CMK (cell line): ENCODE measurements at regions not wholly inside any gene's neighbourhood (a gene's known extent, or its start where the extent isn't known, plus 50 kb on each side); places are given as distances from the start of the nearest gene placed in this dataset.
A peak's percentile ranks its signal among the peaks of the same experiment; 100 is the strongest.

Experiments
- DNase-seq: peaks from one replicate; pipeline ENCODE4 v3.0.0-alpha.2; 2010; ENCODE audit warnings: low read depth

- peak; percentile 20 for DNase-seq
These were observed 318.6 kb upstream of the CD180 start for GRCh38 chr5:67515020-67515689.

DNA sequence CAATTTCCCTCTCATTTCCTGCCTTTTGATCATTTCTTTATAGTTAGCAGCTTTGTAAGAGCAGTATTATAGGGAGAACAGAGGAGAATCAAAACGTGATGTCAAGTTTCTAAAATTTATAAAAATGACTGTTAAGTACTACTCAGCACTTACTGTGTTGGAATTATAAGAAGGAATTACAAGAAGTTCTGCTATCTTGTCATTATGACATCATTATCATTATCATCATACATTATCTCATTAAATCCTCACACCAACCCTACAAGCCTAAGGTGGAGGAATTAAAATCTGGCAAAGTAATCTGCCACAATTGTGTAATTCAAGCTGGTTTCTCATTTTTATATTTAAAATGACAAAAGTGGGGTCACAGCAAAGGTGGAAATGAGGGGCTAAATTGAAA, 316.2 kb upstream of the CD180 start:
- no peak for DNase-seq

- DNase-seq, result no peak
These were observed 315.3 kb upstream of the CD180 start for GRCh38 chr5:67511911-67512310.

GRCh38 chr5:67510204-67510603, 313.6 kb upstream of the CD180 start:
- DNase-seq, result no peak

DNA sequence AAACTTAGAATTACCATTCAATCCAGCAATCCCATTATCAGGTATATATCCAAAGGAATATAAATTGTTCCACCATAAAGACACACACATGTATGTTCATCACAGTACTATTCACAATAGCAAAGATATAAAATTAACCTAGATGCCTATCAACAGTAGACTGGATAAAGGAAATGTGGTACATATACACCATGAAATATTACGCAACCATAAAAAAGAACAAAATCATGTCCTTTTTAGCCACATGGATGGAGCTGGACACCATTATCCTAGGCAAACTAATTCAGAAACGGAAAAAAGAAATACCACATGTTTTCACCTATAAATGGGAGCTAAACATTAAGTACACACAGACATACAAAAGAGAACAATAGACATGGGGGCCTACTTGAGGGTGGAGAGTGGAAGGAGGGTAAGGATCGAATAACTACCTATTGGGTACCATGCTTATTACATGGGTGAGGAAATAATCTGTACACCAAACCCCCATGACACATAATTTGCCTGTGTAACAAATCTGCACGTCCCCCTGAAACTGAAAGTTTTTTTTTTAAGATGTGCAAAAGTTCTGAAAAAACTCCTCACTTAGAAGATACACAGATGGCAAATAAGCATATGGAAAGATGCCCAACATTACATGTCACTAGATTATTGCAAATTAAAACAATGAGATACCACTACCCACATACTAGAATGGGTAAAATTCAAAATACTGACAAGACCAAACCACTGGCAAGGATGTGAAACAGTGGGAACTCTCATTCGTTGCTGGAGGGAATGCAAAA, 313.0 kb upstream of the CD180 start:
- no peak for DNase-seq

DNA sequence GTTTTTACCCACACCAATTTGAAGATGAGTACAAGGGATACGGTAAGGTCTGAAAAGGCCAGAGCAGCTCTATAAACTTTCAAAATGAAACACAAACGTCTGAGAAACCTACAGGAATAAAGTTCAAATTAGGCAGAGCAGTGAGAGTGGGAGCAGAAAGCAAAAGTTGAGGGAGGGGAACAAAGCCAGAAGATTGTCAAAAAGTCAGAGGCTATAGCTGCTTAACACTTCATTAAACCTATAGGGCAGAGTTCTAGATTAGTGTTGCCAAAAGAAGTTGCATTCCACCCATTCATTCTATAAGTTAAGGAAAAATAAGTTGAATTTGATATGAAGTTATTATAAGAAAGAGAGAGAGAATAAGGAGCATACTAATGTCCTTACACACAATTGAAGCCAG, 309.6 kb upstream of the CD180 start:
- DNase-seq, result no peak

- DNase-seq, result no peak
These were observed 306.4 kb upstream of the CD180 start for GRCh38 chr5:67502951-67503350.

- no peak for DNase-seq
These were observed 299.5 kb upstream of the CD180 start for GRCh38 chr5:67496051-67496450.

- DNase-seq, result no peak
These were observed 298.5 kb upstream of the CD180 start for GRCh38 chr5:67495072-67495471.

GRCh38 chr5:67494186-67494855, 297.7 kb upstream of the CD180 start:
- DNase-seq, result no peak

- no peak for DNase-seq
These were observed 297.1 kb upstream of the CD180 start for GRCh38 chr5:67493676-67494075.

DNA sequence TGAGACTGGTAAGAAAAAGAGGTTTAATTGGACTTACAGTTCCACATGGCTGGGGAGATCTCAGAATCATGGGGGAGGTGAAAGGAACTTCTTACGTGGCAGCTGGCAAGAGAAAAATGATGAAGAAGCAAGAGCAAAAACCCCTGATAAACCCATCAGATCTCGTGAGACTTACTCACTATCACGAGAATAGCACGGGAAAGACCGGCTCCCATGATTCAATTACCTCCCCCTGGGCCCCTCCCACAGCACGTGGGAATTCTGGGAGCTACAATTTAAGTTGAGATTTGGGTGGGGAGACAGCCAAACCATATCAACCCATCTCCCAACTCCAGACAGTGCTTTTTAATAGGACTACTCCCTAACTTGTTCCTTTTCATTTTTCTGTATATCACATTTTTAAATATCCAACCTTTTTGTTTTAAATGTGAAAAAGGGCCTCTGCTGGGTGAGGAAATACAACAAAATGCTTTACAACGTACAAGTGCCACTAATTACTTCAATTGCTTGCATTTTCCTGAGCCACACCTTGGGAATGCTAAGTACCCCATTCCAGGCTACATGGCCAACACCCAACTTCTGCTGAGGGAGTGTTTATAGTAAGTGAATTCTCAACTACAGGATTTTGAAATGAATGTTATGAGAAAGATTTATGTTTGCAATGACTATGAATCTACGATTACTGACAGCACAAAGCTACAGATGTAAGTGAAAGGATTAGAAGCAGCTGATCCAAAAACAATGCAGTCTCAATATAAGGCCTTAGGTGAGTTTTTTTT, 294.1 kb upstream of the CD180 start:
- no peak for DNase-seq

GRCh38 chr5:67488885-67489284, 292.3 kb upstream of the CD180 start:
- no peak for DNase-seq

GRCh38 chr5:67487862-67488261, 291.3 kb upstream of the CD180 start:
- no peak for DNase-seq

DNA sequence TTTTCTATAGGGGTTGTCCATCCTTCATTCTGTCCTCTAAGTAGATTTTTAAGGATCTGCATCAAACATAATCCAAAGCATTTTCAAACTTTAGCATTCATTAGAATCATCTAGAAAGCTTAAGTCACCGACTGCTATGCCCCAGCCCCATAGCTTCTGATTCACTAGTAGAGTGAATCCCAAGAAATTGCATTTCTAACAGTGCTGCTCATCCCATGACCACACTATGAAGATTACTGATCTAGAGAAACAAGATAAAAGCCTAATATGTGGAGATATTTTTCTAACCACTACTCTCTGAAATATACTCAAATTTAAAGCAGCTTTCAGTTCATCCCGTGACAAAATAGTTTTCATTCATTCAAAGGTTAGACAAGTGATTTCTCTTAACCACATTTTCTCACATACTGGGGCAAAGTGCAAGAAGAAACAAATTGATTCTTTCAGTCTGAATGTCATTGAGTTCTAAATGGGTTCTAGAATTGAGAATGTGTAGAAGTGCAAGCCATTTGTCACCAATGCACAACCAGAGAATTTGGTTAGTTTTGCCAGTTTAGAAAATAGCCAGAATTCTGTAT, 286.9 kb upstream of the CD180 start:
- no peak for DNase-seq

DNA sequence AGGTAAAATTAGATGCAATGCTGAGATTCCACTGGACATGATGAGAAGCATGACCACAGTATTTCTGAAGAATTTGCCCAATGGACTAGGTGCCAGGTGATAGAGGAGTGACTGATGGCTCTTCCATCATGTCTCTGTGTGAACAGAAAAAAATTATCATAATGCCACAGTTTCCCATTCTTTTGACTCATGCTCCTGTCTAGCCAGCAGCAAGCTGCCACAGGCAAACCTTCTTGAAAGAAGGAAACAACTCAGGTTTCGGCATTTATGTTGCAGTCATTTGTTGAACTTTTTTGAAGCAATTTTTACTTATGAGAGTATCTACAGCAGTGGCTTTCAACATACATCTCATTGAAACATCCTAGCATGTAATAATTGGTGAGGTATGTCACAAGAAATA, 284.8 kb upstream of the CD180 start:
- no peak for DNase-seq

DNA sequence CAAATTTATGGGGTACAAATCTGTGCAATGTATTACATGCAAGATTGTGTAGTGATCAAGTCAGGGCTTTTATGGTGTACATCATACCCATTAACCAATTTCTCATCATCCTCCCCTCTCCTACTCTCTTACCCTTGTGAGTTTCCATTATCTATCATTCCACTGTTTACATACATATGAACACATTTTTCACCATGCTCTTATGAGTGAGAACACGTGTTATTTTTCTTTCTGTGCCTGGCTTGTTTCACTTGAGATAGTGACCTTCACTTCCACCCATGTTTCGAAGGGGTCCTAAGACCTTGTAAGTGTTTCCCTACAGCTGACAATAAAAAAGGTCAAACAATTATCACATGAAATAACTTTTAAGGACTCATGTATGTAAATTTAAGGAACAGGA, 281.7 kb upstream of the CD180 start:
- no peak for DNase-seq

DNA sequence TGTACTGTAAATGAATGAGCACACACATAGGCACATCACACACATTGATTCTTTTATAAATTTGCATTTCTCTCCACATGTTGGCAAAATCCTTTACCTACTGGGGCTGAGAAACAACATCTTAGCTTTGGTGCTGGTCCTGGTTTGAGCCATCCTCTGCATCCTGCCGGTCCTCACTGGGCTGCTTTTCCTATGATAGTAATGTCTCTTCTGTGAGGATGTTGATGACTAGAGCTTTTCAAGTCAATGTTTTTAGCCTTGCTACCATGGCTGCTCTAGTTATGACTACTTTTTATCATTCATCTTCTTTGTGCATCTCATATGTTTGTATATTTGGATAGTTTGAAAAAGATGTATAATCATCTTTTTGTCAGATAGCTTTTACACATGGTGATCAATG, 280.4 kb upstream of the CD180 start:
- DNase-seq, result no peak

GRCh38 chr5:67476531-67476930, 279.9 kb upstream of the CD180 start:
- no peak for DNase-seq

GRCh38 chr5:67475489-67475888, 278.9 kb upstream of the CD180 start:
- DNase-seq, result no peak

- DNase-seq, result no peak
These were observed 278.1 kb upstream of the CD180 start for GRCh38 chr5:67474597-67475238.

DNA sequence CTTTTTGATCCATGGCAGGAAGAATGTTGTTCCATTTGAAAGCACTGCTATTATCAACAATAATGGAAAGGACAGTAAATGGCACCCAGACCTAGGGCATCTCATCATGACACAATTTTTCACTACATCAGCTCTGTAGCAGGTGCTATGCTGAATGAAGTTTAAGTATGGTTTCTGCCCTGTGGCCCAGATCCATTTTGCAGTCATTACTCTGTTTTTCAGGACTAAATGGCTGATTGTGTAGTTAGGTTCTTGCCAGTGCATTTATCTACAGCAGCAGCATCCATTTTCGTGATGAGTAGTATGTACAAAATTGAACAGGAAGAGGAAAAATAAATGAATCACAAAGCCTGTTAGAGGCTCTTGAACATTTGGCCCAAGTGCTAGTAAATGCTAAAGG, 270.5 kb upstream of the CD180 start:
- no peak for DNase-seq
